ENCODE measurements at regions not wholly inside any gene's neighbourhood (a gene's known extent, or its start where the extent isn't known, plus 50 kb on each side); places are given as distances from the start of the nearest gene placed in this dataset.

DNA sequence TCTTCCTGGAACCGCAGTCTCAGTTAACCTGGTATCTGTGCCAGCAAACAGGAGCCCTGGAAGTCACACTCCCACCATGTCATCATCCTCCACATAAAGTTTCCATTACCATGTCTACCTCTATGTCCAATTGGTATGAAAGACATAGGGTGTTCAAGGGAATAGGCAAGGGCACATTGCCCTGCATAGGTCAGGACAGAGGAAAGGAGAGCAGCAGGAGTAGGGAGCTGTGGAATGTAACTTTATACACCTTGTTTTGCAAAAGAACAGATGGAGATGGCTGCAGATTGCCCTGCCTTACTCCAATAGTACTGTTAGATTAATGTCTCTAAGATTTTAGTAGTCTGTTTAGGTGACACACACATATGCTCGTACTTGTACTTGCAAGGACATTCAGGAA, 1056.4 kb downstream of the NTRK3 start:
- TF ChIP-seq, protein P1, sequence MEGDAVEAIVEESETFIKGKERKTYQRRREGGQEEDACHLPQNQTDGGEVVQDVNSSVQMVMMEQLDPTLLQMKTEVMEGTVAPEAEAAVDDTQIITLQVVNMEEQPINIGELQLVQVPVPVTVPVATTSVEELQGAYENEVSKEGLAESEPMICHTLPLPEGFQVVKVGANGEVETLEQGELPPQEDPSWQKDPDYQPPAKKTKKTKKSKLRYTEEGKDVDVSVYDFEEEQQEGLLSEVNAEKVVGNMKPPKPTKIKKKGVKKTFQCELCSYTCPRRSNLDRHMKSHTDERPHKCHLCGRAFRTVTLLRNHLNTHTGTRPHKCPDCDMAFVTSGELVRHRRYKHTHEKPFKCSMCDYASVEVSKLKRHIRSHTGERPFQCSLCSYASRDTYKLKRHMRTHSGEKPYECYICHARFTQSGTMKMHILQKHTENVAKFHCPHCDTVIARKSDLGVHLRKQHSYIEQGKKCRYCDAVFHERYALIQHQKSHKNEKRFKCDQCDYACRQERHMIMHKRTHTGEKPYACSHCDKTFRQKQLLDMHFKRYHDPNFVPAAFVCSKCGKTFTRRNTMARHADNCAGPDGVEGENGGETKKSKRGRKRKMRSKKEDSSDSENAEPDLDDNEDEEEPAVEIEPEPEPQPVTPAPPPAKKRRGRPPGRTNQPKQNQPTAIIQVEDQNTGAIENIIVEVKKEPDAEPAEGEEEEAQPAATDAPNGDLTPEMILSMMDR (IDR thresholded peaks at IDR 0.05 in 4 of 5, conservative IDR thresholded peaks at IDR 0.05 in 1 of 5): no peak
- no peak for TF ChIP-seq POLR2A (IDR thresholded peaks at IDR 0.05)
